Spleen (tissue), 11 donors: ENCODE measurements at regions not wholly inside any gene's neighbourhood (a gene's known extent, or its start where the extent isn't known, plus 50 kb on each side); places are given as distances from the start of the nearest gene placed in this dataset.

Experiments used
- DNase-seq: peaks from one replicate; pipeline ENCODE4 v3.0.0-alpha.2; 2020
- H3K27ac ChIP-seq, 8 donors: fragments of 200-600 bp; sonication (generic) in 7 of 8; 1 replicate in 4 of 8; 2 replicates in 4 of 8; pipeline versions ENCODE4 v1.5.0 to v1.8.0; 2016 to 2021; ENCODE audit warnings: inconsistent platforms in 4 of 8, mild to moderate bottlenecking in 4 of 8, moderate library complexity in 1 of 8
- H3K27me3 ChIP-seq, 7 donors: fragments of 200-600 bp; sonication (generic) in 6 of 7; replicated peaks in 1 of 7; 1 replicate in 4 of 7; 2 replicates in 3 of 7; pipeline versions ENCODE4 v1.5.0 to v1.8.0; 2016 to 2021; ENCODE audit warnings: inconsistent platforms in 3 of 7, mild to moderate bottlenecking in 1 of 7
- H3K36me3 ChIP-seq, 6 donors: fragments of 200-600 bp; sonication (generic) in 5 of 6; 1 replicate in 4 of 6; 2 replicates in 2 of 6; pipeline versions ENCODE4 v1.5.0 to v1.8.0; 2016 to 2021; ENCODE audit warnings: inconsistent platforms in 2 of 6
- H3K4me1 ChIP-seq, 6 donors: fragments of 200-600 bp; sonication (generic) in 5 of 6; 1 replicate in 3 of 6; 2 replicates in 3 of 6; pipeline versions ENCODE4 v1.5.0 to v1.8.0; 2016 to 2021; ENCODE audit warnings: inconsistent platforms in 3 of 6
- H3K4me3 ChIP-seq, 8 donors: fragments of 200-600 bp; sonication (generic) in 7 of 8; 1 replicate in 4 of 8; 2 replicates in 4 of 8; pipeline versions ENCODE4 v1.5.0 to v1.8.0; 2016 to 2021; ENCODE audit warnings: inconsistent platforms in 4 of 8, mild to moderate bottlenecking in 4 of 8, moderate library complexity in 2 of 8
- H3K9me3 ChIP-seq, 8 donors: fragments of 200-600 bp; sonication (generic) in 7 of 8; 1 replicate in 4 of 8; 2 replicates in 4 of 8; pipeline versions ENCODE4 v1.5.0 to v1.8.0; 2016 to 2021; ENCODE audit warnings: inconsistent platforms in 4 of 8
- CTCF ChIP-seq, 11 experiments: fragments of 200-600 bp in 7 of 11; fragments of 450-650 bp in 4 of 11; sonication (generic) in 4 of 11; IDR thresholded peaks in 8 of 11; conservative IDR thresholded peaks in 3 of 11; 1 replicate in 7 of 11; 2 replicates in 4 of 11; pipeline versions ENCODE4 v1.4.0 to v1.8.0; 2016 to 2021; ENCODE audit warnings: antibody characterized with exemption in 11 of 11, inconsistent platforms in 4 of 11, mild to moderate bottlenecking in 1 of 11
- POLR2A ChIP-seq, 3 donors: fragments of 450-650 bp; IDR thresholded peaks; one replicate each; pipeline ENCODE4 v1.5.1; 2017; ENCODE audit warnings: antibody characterized with exemption in 3 of 3, mild to moderate bottlenecking in 1 of 3
- POLR2AphosphoS5 ChIP-seq, 3 donors: sonication (generic); formaldehyde crosslinking; IDR thresholded peaks; one replicate each; pipeline ENCODE4 v1.5.1; 2017; ENCODE audit warnings: antibody characterized with exemption in 3 of 3
- WGBS, 5 donors: extraction: QIAGEN DNeasy Blood & Tissue Kit in 3 of 5; methylation state at CpG; one replicate each; pipeline versions ENCODE4 v1.1.5 to v1.1.7; 2013 to 2018; 5-methylcytosine and 5-hydroxymethylcytosine counted together
- intact Hi-C: fragments of 100-400 bp; cut with DNase I; formaldehyde crosslinking; loops from one replicate; pipeline ENCODE4 v1.15.0; 2023; ENCODE audit warnings: low total_unique reads
- donor health status: healthy with polysubstance abuse.
- donor health status: DM: no; HTN: no; CAD: no; lungs with moderate emphysema.
- donor health status: DM: no; HTN: no; CAD: no.
- donor health status: Bipolar disorder and iron deficiency.
- donor health status: healthy.
- donor health status: DM: no; HTN: no; CAD: no.
- donor health status: DM: yes; HTN: yes; CAD: no.

- no peak overlapping the region for H3K4me3 ChIP-seq
- peaks cover 0 to 35% (median 5%) of the 10 kb centered on the region in 7 donors for H3K27me3 ChIP-seq
- H3K9me3 ChIP-seq, result no peaks in the 10 kb centered on the region
- intact Hi-C loops, result loop anchor here (10.0 kb wide), 1 partner anchor 419 kb away; no protein-coding TSS in a partner anchor
- H3K36me3 ChIP-seq, result no peaks in the 10 kb centered on the region
- WGBS, 5 donors, result 83 to 91% (median 90%) methylated on average over 9 of the region's 9 CpGs
- peaks cover 0 to 13% (median 8%) of the 10 kb centered on the region in 6 donors for H3K4me1 ChIP-seq
- DNase-seq, result peak; percentile 50
- no peak overlapping the region for H3K27ac ChIP-seq
- no peak for TF ChIP-seq POLR2AphosphoS5 (IDR thresholded peaks at IDR 0.05)
- TF ChIP-seq POLR2A (IDR thresholded peaks at IDR 0.05), result no peak
- no peak for TF ChIP-seq CTCF (IDR thresholded peaks at IDR 0.05 in 8 of 11, conservative IDR thresholded peaks at IDR 0.05 in 3 of 11)
These were observed 73.7 kb downstream of the SERPINA3 start for GRCh38 chr14:94685681-94686485.

GRCh38 chr14:94685166-94685581, 73.0 kb downstream of the SERPINA3 start:
- TF ChIP-seq CTCF (IDR thresholded peaks at IDR 0.05 in 8 of 11, conservative IDR thresholded peaks at IDR 0.05 in 3 of 11) (no peak), POLR2A (IDR thresholded peaks at IDR 0.05) (no peak), POLR2AphosphoS5 (IDR thresholded peaks at IDR 0.05) (no peak)

GRCh38 chr14:94682736-94683135, 70.5 kb downstream of the SERPINA3 start:
- TF ChIP-seq POLR2AphosphoS5 (IDR thresholded peaks at IDR 0.05) (no peak), POLR2A (IDR thresholded peaks at IDR 0.05) (no peak), CTCF (IDR thresholded peaks at IDR 0.05 in 8 of 11, conservative IDR thresholded peaks at IDR 0.05 in 3 of 11) (no peak)
- peaks cover 0 to 22% (median 0%) of the 10 kb centered on the region in 7 donors for H3K27me3 ChIP-seq
- intact Hi-C loops, result loop anchor here (10.0 kb wide), 1 partner anchor 422 kb away; no protein-coding TSS in a partner anchor
- H3K4me1 ChIP-seq, result no peaks in the 10 kb centered on the region
- no peak overlapping the region for H3K27ac ChIP-seq
- 79 to 93% (median 85%) methylated on average over 5 of the region's 5 CpGs for WGBS, 5 donors
- no peak overlapping the region for H3K4me3 ChIP-seq
- no peaks in the 10 kb centered on the region for H3K9me3 ChIP-seq
- peak; percentile 23 for DNase-seq
- H3K36me3 ChIP-seq, result no peaks in the 10 kb centered on the region

More at GRCh38 chr14:94685166-94685581, 73.0 kb downstream of the SERPINA3 start:
- H3K27ac ChIP-seq, result no peak overlapping the region
- no peak overlapping the region for H3K4me3 ChIP-seq
- intact Hi-C loops, result loop anchor here (10.0 kb wide), 1 partner anchor 420 kb away; no protein-coding TSS in a partner anchor
- no peaks in the 10 kb centered on the region for H3K36me3 ChIP-seq
- no peaks in the 10 kb centered on the region for H3K9me3 ChIP-seq
- peaks cover 0 to 28% (median 5%) of the 10 kb centered on the region in 7 donors for H3K27me3 ChIP-seq
- peaks cover 0 to 11% (median 8%) of the 10 kb centered on the region in 6 donors for H3K4me1 ChIP-seq
- peak; percentile 71 for DNase-seq
- WGBS, 5 donors, result 82 to 86% (median 83%) methylated on average over 7 of the region's 7 CpGs

- TF ChIP-seq CTCF (IDR thresholded peaks at IDR 0.05 in 8 of 11, conservative IDR thresholded peaks at IDR 0.05 in 3 of 11), result no peak
- no peak for TF ChIP-seq POLR2A (IDR thresholded peaks at IDR 0.05)
- no peak for TF ChIP-seq POLR2AphosphoS5 (IDR thresholded peaks at IDR 0.05)
- no peaks in the 10 kb centered on the region for H3K36me3 ChIP-seq
- intact Hi-C loops, result loop anchor here (10.0 kb wide), 1 partner anchor 423 kb away; no protein-coding TSS in a partner anchor
- H3K4me3 ChIP-seq, result no peak overlapping the region
- H3K4me1 ChIP-seq, result no peaks in the 10 kb centered on the region
- H3K27ac ChIP-seq, result no peak overlapping the region
- WGBS, 5 donors, result 68 to 80% (median 70%) methylated on average over 14 of the region's 14 CpGs
- no peaks in the 10 kb centered on the region for H3K9me3 ChIP-seq
- H3K27me3 ChIP-seq, result peaks cover 0 to 28% (median 0%) of the 10 kb centered on the region in 7 donors
- DNase-seq, result no peak
These were observed 69.9 kb downstream of the SERPINA3 start for GRCh38 chr14:94682061-94682516.
